DMS 273 (cell line): ENCODE measurements at regions not wholly inside any gene's neighbourhood (a gene's known extent, or its start where the extent isn't known, plus 50 kb on each side); places are given as distances from the start of the nearest gene placed in this dataset.

Experiments used
- DNase-seq: peaks from one replicate; lab custom pipeline; 2025; ENCODE audit not compliant: unreplicated experiment; lab: John Stamatoyannopoulos, UW

GRCh38 chr5:142384014-142384413, 59.2 kb upstream of the SPRY4 start:
- no peak for DNase-seq

- DNase-seq: no peak
Measured at GRCh38 chr5:142382186-142382585, 57.4 kb upstream of the SPRY4 start.

- no peak for DNase-seq
Measured at GRCh38 chr5:142378737-142379634, 54.2 kb upstream of the SPRY4 start.

GRCh38 chr5:142375944-142376411, 51.2 kb upstream of the SPRY4 start:
- DNase-seq: no peak
